GM21447 (cell line): ENCODE measurements at regions not wholly inside any gene's neighbourhood (a gene's known extent, or its start where the extent isn't known, plus 50 kb on each side); places are given as distances from the start of the nearest gene placed in this dataset.

ENCODE experiments used
- ATAC-seq: cut with Tn5 transposase; IDR thresholded peaks from one replicate; pipeline ENCODE4 v1.9.1; 2021; ENCODE audit not compliant: unreplicated experiment

- no peak for ATAC-seq
Observed at GRCh38 chr6:95777338-95777737, 200.0 kb downstream of the MANEA start.

GRCh38 chr6:95780037-95780436, 202.7 kb downstream of the MANEA start:
- ATAC-seq, result no peak

GRCh38 chr6:95784019-95784418, 206.7 kb downstream of the MANEA start:
- no peak for ATAC-seq

- ATAC-seq, result no peak
Observed at GRCh38 chr6:95784869-95785268, 207.5 kb downstream of the MANEA start.

GRCh38 chr6:95785785-95786184, 208.4 kb downstream of the MANEA start:
- no peak for ATAC-seq

- no peak for ATAC-seq
Observed at GRCh38 chr6:95786802-95787201, 209.5 kb downstream of the MANEA start.

GRCh38 chr6:95790787-95791186, 213.5 kb downstream of the MANEA start:
- ATAC-seq, result no peak

- ATAC-seq, result no peak
Observed at GRCh38 chr6:95794749-95795148, 217.4 kb downstream of the MANEA start.

- ATAC-seq, result no peak
Observed at GRCh38 chr6:95795927-95796326, 218.6 kb downstream of the MANEA start.

GRCh38 chr6:95797054-95797453, 218.7 kb upstream of the FUT9 start:
- ATAC-seq, result no peak

- ATAC-seq, result no peak
Observed at GRCh38 chr6:95802978-95803377, 212.8 kb upstream of the FUT9 start.

- no peak for ATAC-seq
Observed at GRCh38 chr6:95803889-95804288, 211.9 kb upstream of the FUT9 start.

GRCh38 chr6:95804847-95805541, 210.8 kb upstream of the FUT9 start:
- no peak for ATAC-seq

GRCh38 chr6:95805699-95806098, 210.1 kb upstream of the FUT9 start:
- ATAC-seq, result no peak

- no peak for ATAC-seq
Observed at GRCh38 chr6:95815389-95816056, 200.3 kb upstream of the FUT9 start.

- no peak for ATAC-seq
Observed at GRCh38 chr6:95819461-95819860, 196.3 kb upstream of the FUT9 start.

- ATAC-seq, result no peak
Observed at GRCh38 chr6:95819939-95820338, 195.8 kb upstream of the FUT9 start.

GRCh38 chr6:95830859-95831557, 184.8 kb upstream of the FUT9 start:
- ATAC-seq, result no peak

GRCh38 chr6:95837890-95838289, 177.9 kb upstream of the FUT9 start:
- ATAC-seq, result no peak

GRCh38 chr6:95841560-95841959, 174.2 kb upstream of the FUT9 start:
- ATAC-seq, result no peak

GRCh38 chr6:95846652-95847051, 169.1 kb upstream of the FUT9 start:
- no peak for ATAC-seq

- ATAC-seq, result no peak
Observed at GRCh38 chr6:95847061-95847460, 168.7 kb upstream of the FUT9 start.
